HCT116 (cell line): ENCODE measurements at regions not wholly inside any gene's neighbourhood (a gene's known extent, or its start where the extent isn't known, plus 50 kb on each side); places are given as distances from the start of the nearest gene placed in this dataset.

Source experiments
- CEBPB ChIP-seq: IDR thresholded peaks from 2 replicates; pipeline ENCODE4 v1.6.1; 2012; ENCODE audit warnings: low read depth
- CTCF ChIP-seq, 3 experiments: fragments of 200-600 bp in 1 of 3; sonication (generic) in 1 of 3; IDR thresholded peaks in 2 of 3; conservative IDR thresholded peaks in 1 of 3; 2 replicates each; pipeline ENCODE4 v1.5.1; 2012 to 2017; ENCODE audit warnings: low read depth in 2 of 3, low read length in 2 of 3, antibody characterized with exemption in 1 of 3, borderline replicate concordance in 1 of 3, control low read depth in 1 of 3, mild to moderate bottlenecking in 1 of 3, mixed read lengths in 1 of 3, mixed run types in 1 of 3, moderate library complexity in 1 of 3; ENCODE audit not compliant: insufficient read depth in 1 of 3
- EZH2 ChIP-seq: fragments of 200-600 bp; sonication (generic); IDR thresholded peaks from 2 replicates; pipeline ENCODE4 v1.6.1; 2017; ENCODE audit warnings: antibody characterized with exemption, mixed run types
- EZH2phosphoT487 ChIP-seq: fragments of 200-600 bp; IDR thresholded peaks from 2 replicates; pipeline ENCODE4 v1.6.1; 2018; ENCODE audit warnings: antibody characterized with exemption, borderline replicate concordance
- FOSL1 ChIP-seq: IDR thresholded peaks from 2 replicates; pipeline ENCODE4 v1.6.1; 2012; ENCODE audit warnings: low read depth
- POLR2AphosphoS5 ChIP-seq: IDR thresholded peaks from 2 replicates; pipeline ENCODE4 v1.6.1; 2011; ENCODE audit warnings: mild to moderate bottlenecking, low read depth, low read length, moderate library complexity
- ZNF274 ChIP-seq: fragments of 200-500 bp; sonication (Bioruptor generic); IDR thresholded peaks from 2 replicates; pipeline ENCODE4 v1.6.1; 2014; ENCODE audit warnings: mild to moderate bottlenecking, low read depth, low read length, inconsistent platforms
- TF ChIP-seq, protein P1 (sequence below): IDR thresholded peaks from 2 replicates; pipeline ENCODE4 v1.6.1; 2012

DNA sequence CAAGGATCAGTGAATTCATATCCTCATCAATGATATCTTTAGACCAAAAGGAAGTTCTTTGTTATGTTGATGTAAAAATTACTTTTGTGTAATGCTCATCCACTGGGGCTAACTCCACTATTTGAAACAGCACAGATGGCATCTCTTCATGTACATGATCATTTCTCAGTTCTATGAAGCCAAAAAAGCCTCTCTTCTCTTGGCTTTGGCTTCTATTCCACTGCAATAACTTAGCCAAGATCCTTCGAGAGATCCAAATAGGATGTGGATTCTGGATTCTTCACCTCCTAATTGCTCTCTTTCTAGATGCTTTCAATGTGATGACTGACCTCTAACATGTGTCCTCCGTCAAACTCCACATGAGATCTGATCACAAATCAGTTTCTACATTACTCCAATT, 851.2 kb downstream of the GALC start:
- TF ChIP-seq CTCF (IDR thresholded peaks at IDR 0.05 in 2 of 3, conservative IDR thresholded peaks at IDR 0.05 in 1 of 3; ENCODE audit: borderline replicate concordance in 1 of 3, insufficient read depth in 1 of 3, low read depth in 2 of 3, low read length in 2 of 3) (no peak), CEBPB (no peak), EZH2 (no peak), ZNF274 (no peak), EZH2phosphoT487 (no peak), POLR2AphosphoS5 (no peak), FOSL1 (no peak)
- TF ChIP-seq, protein P1, sequence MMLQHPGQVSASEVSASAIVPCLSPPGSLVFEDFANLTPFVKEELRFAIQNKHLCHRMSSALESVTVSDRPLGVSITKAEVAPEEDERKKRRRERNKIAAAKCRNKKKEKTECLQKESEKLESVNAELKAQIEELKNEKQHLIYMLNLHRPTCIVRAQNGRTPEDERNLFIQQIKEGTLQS, result no peak
